IPS DF 6.9 (cell line): ENCODE measurements at regions not wholly inside any gene's neighbourhood (a gene's known extent, or its start where the extent isn't known, plus 50 kb on each side); places are given as distances from the start of the nearest gene placed in this dataset.
"Not testable (repeated sequence)": the region's sequence is repeated elsewhere in the genome, so short reads cannot be mapped to it uniquely, and the experiment has no call there.

Source experiments
- DNase-seq: peaks from one replicate; pipeline ENCODE4 v3.0.0-alpha.2; 2013; ENCODE audit warnings: low read depth, low spot score
- H3K27ac ChIP-seq: one replicate; pipeline ENCODE4 v1.5.1; 2013; ENCODE audit warnings: low read length, control low read depth
- H3K27me3 ChIP-seq: 2 replicates; pipeline ENCODE4 v1.6.1; 2013; ENCODE audit warnings: mild to moderate bottlenecking, low read length; ENCODE audit not compliant: control insufficient read depth, insufficient read depth
- H3K36me3 ChIP-seq: 2 replicates; pipeline ENCODE4 v1.6.1; 2013; ENCODE audit warnings: low read length; ENCODE audit not compliant: control insufficient read depth, insufficient read depth
- H3K4me1 ChIP-seq: 2 replicates; pipeline ENCODE4 v1.6.1; 2013; ENCODE audit warnings: low read length; ENCODE audit not compliant: control insufficient read depth, insufficient read depth
- H3K4me3 ChIP-seq: 2 replicates; pipeline ENCODE4 v1.5.1; 2013; ENCODE audit warnings: mild to moderate bottlenecking, low read length
- H3K9me3 ChIP-seq: 2 replicates; pipeline ENCODE4 v1.6.1; 2013; ENCODE audit warnings: low read length, inconsistent platforms; ENCODE audit not compliant: control insufficient read depth, insufficient read depth
- WGBS: extraction: QIAGEN DNeasy Blood & Tissue Kit; methylation state at CpG from one replicate; pipeline ENCODE4 v1.1.7; 2013; ENCODE audit warnings: mixed read lengths, missing lambda C conversion rate; ENCODE audit not compliant: insufficient read length, insufficient coverage; 5-methylcytosine and 5-hydroxymethylcytosine counted together

DNA sequence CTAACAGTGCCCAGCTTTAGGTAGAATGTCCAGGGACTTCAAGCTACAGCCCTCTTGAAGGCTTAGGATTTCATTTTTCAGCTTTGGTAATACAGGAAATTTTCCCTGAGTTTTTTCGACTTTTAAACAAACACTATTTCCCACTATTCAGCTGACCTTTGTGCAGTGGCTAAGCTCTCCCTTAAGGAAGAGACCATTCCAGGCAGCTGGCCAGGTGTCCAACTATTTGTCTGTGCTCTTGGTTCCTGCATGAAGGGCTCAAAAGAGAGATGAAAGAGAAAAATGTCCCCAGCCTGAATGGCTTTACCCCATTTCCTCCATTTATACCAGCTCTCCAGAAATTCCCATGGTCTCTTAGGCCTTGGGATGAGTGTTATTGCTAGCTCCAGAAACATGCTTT lies 111.9 kb upstream of the KLF8 start:
- no CpG with 5 or more reads among the region's 1 CpG for WGBS
- Histone ChIP-seq H3K27ac (no peak overlapping the region), H3K9me3 (no peaks in the 10 kb centered on the region), H3K4me3 (no peak overlapping the region), H3K27me3 (no peaks in the 10 kb centered on the region), H3K36me3 (no peaks in the 10 kb centered on the region), H3K4me1 (no peaks in the 10 kb centered on the region)
- DNase-seq: no peak

- no peaks in the 10 kb centered on the region for H3K9me3 ChIP-seq
- WGBS: no CpG with 5 or more reads among the region's 1 CpG
- no peaks in the 10 kb centered on the region for H3K4me1 ChIP-seq
- H3K4me3 ChIP-seq: no peak overlapping the region
- no peaks in the 10 kb centered on the region for H3K27me3 ChIP-seq
- H3K27ac ChIP-seq: no peak overlapping the region
- DNase-seq: no peak
- H3K36me3 ChIP-seq: no peaks in the 10 kb centered on the region
Measured at GRCh38 chrX:56125946-56126345, 106.2 kb upstream of the KLF8 start.

GRCh38 chrX:56130031-56130430 lies 102.1 kb upstream of the KLF8 start:
- DNase-seq: no peak
- H3K27ac ChIP-seq: no peak overlapping the region
- H3K4me1 ChIP-seq: no peaks in the 10 kb centered on the region
- no peaks in the 10 kb centered on the region for H3K36me3 ChIP-seq
- no peaks in the 10 kb centered on the region for H3K9me3 ChIP-seq
- no peaks in the 10 kb centered on the region for H3K27me3 ChIP-seq
- WGBS: no CpG with 5 or more reads among the region's 3 CpGs
- no peak overlapping the region for H3K4me3 ChIP-seq

DNA sequence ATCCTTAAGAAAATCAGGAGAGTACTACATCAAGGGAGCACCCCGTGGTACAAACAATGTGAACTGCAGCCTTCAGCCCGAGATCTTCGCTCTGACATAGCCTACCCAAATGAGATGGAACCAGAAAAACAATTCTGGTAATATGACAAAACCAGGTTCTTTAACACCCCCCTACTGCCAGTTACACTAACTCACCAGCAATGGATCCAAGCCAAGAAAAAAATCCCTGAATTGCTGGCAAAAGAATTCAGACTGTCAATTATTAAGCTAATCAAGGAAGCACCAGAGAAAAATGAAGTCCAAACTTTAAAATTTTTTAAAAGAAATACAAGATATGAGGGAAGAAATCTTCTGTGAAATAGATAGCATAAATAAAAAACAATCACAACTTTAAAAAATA lies 101.7 kb upstream of the KLF8 start:
- WGBS: no CpG with 5 or more reads among the region's 3 CpGs
- Histone ChIP-seq H3K4me1 (no peaks in the 10 kb centered on the region), H3K27me3 (no peaks in the 10 kb centered on the region), H3K36me3 (no peaks in the 10 kb centered on the region), H3K27ac (no peak overlapping the region), H3K9me3 (no peaks in the 10 kb centered on the region), H3K4me3 (no peak overlapping the region)
- no peak for DNase-seq

- H3K4me1 ChIP-seq, H3K27me3 ChIP-seq, H3K36me3 ChIP-seq, H3K27ac ChIP-seq, H3K4me3 ChIP-seq, H3K9me3 ChIP-seq, DNase-seq: not testable (repeated sequence)
- WGBS: no CpG with 5 or more reads among the region's 1 CpG
Measured at GRCh38 chrX:56164135-56164534, 68.0 kb upstream of the KLF8 start.
